ENCODE measurements at regions not wholly inside any gene's neighbourhood (a gene's known extent, or its start where the extent isn't known, plus 50 kb on each side); places are given as distances from the start of the nearest gene placed in this dataset.

DNA sequence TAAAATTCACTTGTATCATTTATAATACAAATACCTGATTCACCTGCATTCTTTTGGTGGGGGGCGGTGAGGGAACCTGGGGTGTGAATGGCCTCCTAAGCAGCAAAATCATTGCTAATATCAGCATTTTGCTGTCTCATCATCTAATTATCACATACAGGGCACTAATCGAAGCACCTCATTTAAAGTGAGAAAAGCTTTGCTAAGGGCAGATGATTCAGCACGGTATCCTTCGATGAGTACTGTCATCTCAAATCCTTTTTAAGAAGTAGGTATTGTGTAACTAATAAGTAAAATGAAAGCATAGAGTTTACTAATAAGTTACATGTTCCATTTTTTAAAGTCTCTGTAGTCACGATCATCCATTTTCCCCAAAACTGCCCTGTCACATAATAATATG lies 278.1 kb upstream of the SOX5 start:
- no peaks in the 10 kb centered on the region for H3K9me3 ChIP-seq (replicated peaks in 1 of 2; ENCODE audit: control insufficient read depth in 2 of 2, insufficient read depth in 1 of 2, low read depth in 1 of 2, low read length in 2 of 2)
- no peaks in the 10 kb centered on the region for H3K36me3 ChIP-seq (replicated peaks in 1 of 2; ENCODE audit: control insufficient read depth in 2 of 2, insufficient read depth in 2 of 2, low read length in 2 of 2)
- no peak overlapping the region for H3K4me2 ChIP-seq (ENCODE audit: insufficient read depth, low read length, poor library complexity, severe bottlenecking)
- no peak overlapping the region for H2BK5ac ChIP-seq (ENCODE audit: low read length)
- no peak overlapping the region for H4K8ac ChIP-seq (ENCODE audit: low read depth, low read length)
- DNase-seq (ENCODE audit: low spot score) = no peak
- H3K9ac ChIP-seq (ENCODE audit: low read depth, low read length, poor library complexity) = no peak overlapping the region
- H3K4me1 ChIP-seq (ENCODE audit: control insufficient read depth in 2 of 2, insufficient read depth in 1 of 2, low read depth in 1 of 2, low read length in 2 of 2) = peaks cover 20% of the 10 kb centered on the region in 2 donors
- H2BK12ac ChIP-seq (ENCODE audit: low read length) = no peak overlapping the region
- no peak overlapping the region for H3K27ac ChIP-seq (replicated peaks; ENCODE audit: low read length)
- no peak overlapping the region for H3K4ac ChIP-seq (ENCODE audit: low read length)
- no peak overlapping the region for H2BK120ac ChIP-seq (ENCODE audit: low read depth, low read length)
- no peak overlapping the region for H2AK5ac ChIP-seq (ENCODE audit: low read depth, low read length)
- no peak overlapping the region for H2AFZ ChIP-seq (ENCODE audit: low read length)
- no peak overlapping the region for H2BK15ac ChIP-seq (ENCODE audit: low read length)
- no peak overlapping the region for H3K18ac ChIP-seq (ENCODE audit: low read length)
- no peak overlapping the region for H3K14ac ChIP-seq (ENCODE audit: low read length)
- H4K91ac ChIP-seq (ENCODE audit: low read depth, low read length, poor library complexity) = no peak overlapping the region
- no CpG with 5 or more reads among the region's 5 CpGs for WGBS, 2 donors (ENCODE audit: extremely low coverage in 2 of 2, insufficient read length in 2 of 2, insufficient replicate concordance in 1 of 2)
- no peak overlapping the region for H3K4me3 ChIP-seq (ENCODE audit: low read length in 2 of 2)
- H3K27me3 ChIP-seq (ENCODE audit: control insufficient read depth in 3 of 3, insufficient read depth in 3 of 3, low read depth in 1 of 3, low read length in 3 of 3) = no peaks in the 10 kb centered on the region
- H3K79me1 ChIP-seq (ENCODE audit: low read depth, low read length) = no peaks in the 10 kb centered on the region
- no peak overlapping the region for H3K23ac ChIP-seq (ENCODE audit: low read depth, low read length, poor library complexity)

DNA sequence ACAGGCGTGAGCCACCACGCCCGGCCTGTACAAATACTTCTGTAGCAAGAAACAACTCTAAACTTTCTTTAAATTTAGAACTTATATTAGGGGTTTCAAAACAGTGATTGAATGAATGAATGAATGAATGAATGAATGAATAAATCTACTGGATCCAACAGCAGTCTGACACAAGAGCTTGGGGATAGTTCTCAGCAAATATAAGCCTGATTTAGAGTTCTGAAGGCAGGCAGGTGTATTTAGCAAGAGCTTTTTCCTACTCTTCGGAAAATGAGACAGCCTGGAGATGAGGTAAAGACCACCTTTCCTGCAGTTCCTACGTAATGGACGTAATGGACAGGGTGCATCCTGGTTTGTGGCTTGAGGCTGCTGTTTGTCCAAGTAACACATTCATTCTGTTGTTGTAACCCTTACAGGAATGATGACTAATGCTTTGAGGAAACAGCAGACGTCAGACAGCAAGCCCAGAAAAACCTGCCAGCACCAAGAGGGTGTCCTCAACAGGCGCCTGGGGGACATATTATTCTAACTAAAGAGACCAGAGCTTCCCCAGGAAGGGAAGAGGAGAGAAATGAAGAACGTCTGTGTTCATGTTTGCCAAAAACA lies 277.4 kb upstream of the SOX5 start:
- no peak overlapping the region for H3K9ac ChIP-seq (ENCODE audit: low read depth, low read length, poor library complexity)
- no peak overlapping the region for H4K91ac ChIP-seq (ENCODE audit: low read depth, low read length, poor library complexity)
- no peaks in the 10 kb centered on the region for H3K36me3 ChIP-seq (replicated peaks in 1 of 2; ENCODE audit: control insufficient read depth in 2 of 2, insufficient read depth in 2 of 2, low read length in 2 of 2)
- H2AFZ ChIP-seq (ENCODE audit: low read length) = no peak overlapping the region
- H3K4ac ChIP-seq (ENCODE audit: low read length) = no peak overlapping the region
- no peak for DNase-seq (ENCODE audit: low spot score)
- no peak overlapping the region for H3K27ac ChIP-seq (replicated peaks; ENCODE audit: low read length)
- no peaks in the 10 kb centered on the region for H3K9me3 ChIP-seq (replicated peaks in 1 of 2; ENCODE audit: control insufficient read depth in 2 of 2, insufficient read depth in 1 of 2, low read depth in 1 of 2, low read length in 2 of 2)
- H2BK5ac ChIP-seq (ENCODE audit: low read length) = no peak overlapping the region
- no peak overlapping the region for H3K4me2 ChIP-seq (ENCODE audit: insufficient read depth, low read length, poor library complexity, severe bottlenecking)
- H2BK12ac ChIP-seq (ENCODE audit: low read length) = no peak overlapping the region
- no peak overlapping the region for H3K14ac ChIP-seq (ENCODE audit: low read length)
- H2BK15ac ChIP-seq (ENCODE audit: low read length) = no peak overlapping the region
- no peak overlapping the region for H3K4me3 ChIP-seq (ENCODE audit: low read length in 2 of 2)
- no peak overlapping the region for H3K23ac ChIP-seq (ENCODE audit: low read depth, low read length, poor library complexity)
- H2BK120ac ChIP-seq (ENCODE audit: low read depth, low read length) = no peak overlapping the region
- no peaks in the 10 kb centered on the region for H3K27me3 ChIP-seq (ENCODE audit: control insufficient read depth in 3 of 3, insufficient read depth in 3 of 3, low read depth in 1 of 3, low read length in 3 of 3)
- no peaks in the 10 kb centered on the region for H3K79me1 ChIP-seq (ENCODE audit: low read depth, low read length)
- H2AK5ac ChIP-seq (ENCODE audit: low read depth, low read length) = no peak overlapping the region
- H3K4me1 ChIP-seq (ENCODE audit: control insufficient read depth in 2 of 2, insufficient read depth in 1 of 2, low read depth in 1 of 2, low read length in 2 of 2) = peaks cover 20% of the 10 kb centered on the region in 2 donors
- H3K18ac ChIP-seq (ENCODE audit: low read length) = no peak overlapping the region
- WGBS, 2 donors (ENCODE audit: extremely low coverage in 2 of 2, insufficient read length in 2 of 2, insufficient replicate concordance in 1 of 2) = no CpG with 5 or more reads among the region's 9 CpGs
- H4K8ac ChIP-seq (ENCODE audit: low read depth, low read length) = no peak overlapping the region

DNA sequence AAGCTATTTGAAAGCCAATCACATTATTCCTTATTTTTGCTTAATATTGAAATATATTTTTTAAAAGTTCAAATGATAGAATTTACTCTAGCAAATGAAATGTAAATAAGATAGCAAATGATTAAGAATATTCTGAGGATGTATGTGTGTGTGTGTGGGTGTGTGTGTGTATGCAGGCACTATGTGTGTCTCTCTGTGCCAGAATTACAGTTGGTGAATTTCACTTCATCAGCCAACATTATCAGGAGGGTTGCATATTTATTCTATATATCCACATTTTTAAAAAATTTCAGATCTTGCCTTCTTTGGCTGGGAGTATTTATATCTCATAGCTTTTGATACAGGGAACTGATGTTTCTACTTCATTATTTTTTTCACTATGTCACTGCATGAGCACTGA lies 274.9 kb upstream of the SOX5 start:
- no peaks in the 10 kb centered on the region for H3K36me3 ChIP-seq (replicated peaks in 1 of 2; ENCODE audit: control insufficient read depth in 2 of 2, insufficient read depth in 2 of 2, low read length in 2 of 2)

DNA sequence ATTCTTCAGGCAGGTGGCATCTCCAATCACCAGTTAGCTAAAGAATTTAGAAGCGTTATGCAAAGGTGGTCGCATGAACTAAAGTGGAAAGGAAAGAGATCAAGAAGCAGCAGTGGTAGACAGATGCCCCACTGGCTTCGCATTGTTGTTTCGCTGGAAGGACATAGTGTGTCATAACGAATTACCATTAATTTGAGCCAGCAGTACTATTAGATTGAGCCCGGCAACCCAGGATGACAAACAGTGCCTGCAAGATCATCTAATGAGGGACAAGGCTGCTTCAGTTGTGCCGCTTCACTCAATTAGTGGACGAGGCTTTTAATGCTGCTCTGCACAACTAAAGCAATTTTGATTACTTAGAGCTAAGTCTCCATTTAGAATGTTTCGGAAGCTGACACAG lies 274.5 kb upstream of the SOX5 start:
- Histone ChIP-seq H2BK5ac (ENCODE audit: low read length) (no peak overlapping the region), H2BK15ac (ENCODE audit: low read length) (no peak overlapping the region), H4K91ac (ENCODE audit: low read depth, low read length, poor library complexity) (no peak overlapping the region), H3K36me3 (replicated peaks in 1 of 2; ENCODE audit: control insufficient read depth in 2 of 2, insufficient read depth in 2 of 2, low read length in 2 of 2) (no peaks in the 10 kb centered on the region), H3K18ac (ENCODE audit: low read length) (no peak overlapping the region), H3K79me1 (ENCODE audit: low read depth, low read length) (no peaks in the 10 kb centered on the region), H2AK5ac (ENCODE audit: low read depth, low read length) (no peak overlapping the region), H3K27me3 (ENCODE audit: control insufficient read depth in 3 of 3, insufficient read depth in 3 of 3, low read depth in 1 of 3, low read length in 3 of 3) (no peaks in the 10 kb centered on the region), H3K4ac (ENCODE audit: low read length) (no peak overlapping the region), H3K9me3 (replicated peaks in 1 of 2; ENCODE audit: control insufficient read depth in 2 of 2, insufficient read depth in 1 of 2, low read depth in 1 of 2, low read length in 2 of 2) (no peaks in the 10 kb centered on the region), H3K4me2 (ENCODE audit: insufficient read depth, low read length, poor library complexity, severe bottlenecking) (no peak overlapping the region), H3K27ac (replicated peaks; ENCODE audit: low read length) (no peak overlapping the region), H2BK120ac (ENCODE audit: low read depth, low read length) (no peak overlapping the region), H4K8ac (ENCODE audit: low read depth, low read length) (no peak overlapping the region), H3K9ac (ENCODE audit: low read depth, low read length, poor library complexity) (no peak overlapping the region), H3K14ac (ENCODE audit: low read length) (no peak overlapping the region), H2AFZ (ENCODE audit: low read length) (no peak overlapping the region), H3K4me3 (ENCODE audit: low read length in 2 of 2) (no peak overlapping the region), H3K4me1 (ENCODE audit: control insufficient read depth in 2 of 2, insufficient read depth in 1 of 2, low read depth in 1 of 2, low read length in 2 of 2) (peaks cover 1 to 8% of the 10 kb centered on the region in 2 donors), H2BK12ac (ENCODE audit: low read length) (no peak overlapping the region), H3K23ac (ENCODE audit: low read depth, low read length, poor library complexity) (no peak overlapping the region)
- no CpG with 5 or more reads among the region's 9 CpGs for WGBS, 2 donors (ENCODE audit: extremely low coverage in 2 of 2, insufficient read length in 2 of 2, insufficient replicate concordance in 1 of 2)
- no peak for DNase-seq (ENCODE audit: low spot score)

More for the DNA sequence above, 274.9 kb upstream of the SOX5 start:
- H2AFZ ChIP-seq (ENCODE audit: low read length) = no peak overlapping the region
- H2BK15ac ChIP-seq (ENCODE audit: low read length) = no peak overlapping the region
- peaks cover 4 to 13% of the 10 kb centered on the region in 2 donors for H3K4me1 ChIP-seq (ENCODE audit: control insufficient read depth in 2 of 2, insufficient read depth in 1 of 2, low read depth in 1 of 2, low read length in 2 of 2)
- H2BK120ac ChIP-seq (ENCODE audit: low read depth, low read length) = no peak overlapping the region
- no peak overlapping the region for H3K4ac ChIP-seq (ENCODE audit: low read length)
- no peak overlapping the region for H2BK5ac ChIP-seq (ENCODE audit: low read length)
- no peak overlapping the region for H3K4me3 ChIP-seq (ENCODE audit: low read length in 2 of 2)
- no peaks in the 10 kb centered on the region for H3K79me1 ChIP-seq (ENCODE audit: low read depth, low read length)
- H3K27ac ChIP-seq (replicated peaks; ENCODE audit: low read length) = no peak overlapping the region
- H3K9me3 ChIP-seq (replicated peaks in 1 of 2; ENCODE audit: control insufficient read depth in 2 of 2, insufficient read depth in 1 of 2, low read depth in 1 of 2, low read length in 2 of 2) = no peaks in the 10 kb centered on the region
- H4K91ac ChIP-seq (ENCODE audit: low read depth, low read length, poor library complexity) = no peak overlapping the region
- H2BK12ac ChIP-seq (ENCODE audit: low read length) = no peak overlapping the region
- H2AK5ac ChIP-seq (ENCODE audit: low read depth, low read length) = no peak overlapping the region
- H3K27me3 ChIP-seq (ENCODE audit: control insufficient read depth in 3 of 3, insufficient read depth in 3 of 3, low read depth in 1 of 3, low read length in 3 of 3) = no peaks in the 10 kb centered on the region
- H3K18ac ChIP-seq (ENCODE audit: low read length) = no peak overlapping the region
- DNase-seq (ENCODE audit: low spot score) = no peak
- no peak overlapping the region for H3K23ac ChIP-seq (ENCODE audit: low read depth, low read length, poor library complexity)
- no peak overlapping the region for H3K14ac ChIP-seq (ENCODE audit: low read length)
- no peak overlapping the region for H3K9ac ChIP-seq (ENCODE audit: low read depth, low read length, poor library complexity)
- no peak overlapping the region for H4K8ac ChIP-seq (ENCODE audit: low read depth, low read length)
- H3K4me2 ChIP-seq (ENCODE audit: insufficient read depth, low read length, poor library complexity, severe bottlenecking) = no peak overlapping the region
